ENCODE measurements at regions not wholly inside any gene's neighbourhood (a gene's known extent, or its start where the extent isn't known, plus 50 kb on each side); places are given as distances from the start of the nearest gene placed in this dataset.

DNA sequence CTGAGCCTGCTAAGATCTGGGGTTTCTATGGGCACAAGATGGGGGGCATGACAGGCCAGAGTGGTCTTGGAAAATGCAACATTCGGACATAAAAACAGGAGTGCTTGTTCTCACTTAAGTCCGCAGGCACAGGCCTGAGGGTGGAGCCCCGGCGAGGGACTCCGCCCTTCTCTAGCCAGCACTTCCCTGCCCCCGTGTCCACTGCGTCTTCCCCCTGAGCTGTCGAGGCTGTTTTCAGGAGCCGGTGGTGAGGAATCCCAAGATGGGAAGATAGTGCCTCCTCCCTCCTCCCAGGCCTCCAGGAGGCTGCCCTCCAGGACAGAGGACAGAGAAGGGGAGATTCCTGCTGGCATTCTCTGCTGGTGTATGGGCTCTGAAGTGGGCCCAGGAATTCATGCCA lies 105.2 kb downstream of the TLR5 start:
- H3K4me1 Mint-ChIP-seq = no peaks in the 10 kb centered on the region
- ATAC-seq (no peak), DNase-seq (no peak)
- Histone ChIP-seq H3K27me3 (ENCODE audit: control insufficient read depth, insufficient read depth, low read length) (no peaks in the 10 kb centered on the region), H3K36me3 (ENCODE audit: control insufficient read depth, insufficient read depth, low read length) (no peaks in the 10 kb centered on the region), H3K27ac (ENCODE audit: low read length) (no peak overlapping the region), H3K4me3 (ENCODE audit: low read length) (no peak overlapping the region), H3K4me1 (ENCODE audit: control insufficient read depth, insufficient read depth, low read length) (no peaks in the 10 kb centered on the region), H3K9me3 (ENCODE audit: control insufficient read depth, insufficient read depth, low read length) (no peaks in the 10 kb centered on the region)
- no peaks in the 10 kb centered on the region for H3K36me3 Mint-ChIP-seq
- H3K9me3 Mint-ChIP-seq = no peaks in the 10 kb centered on the region
- no peak overlapping the region for H3K4me3 Mint-ChIP-seq
- WGBS (ENCODE audit: insufficient coverage) = 79% methylated on average over 9 of the region's 9 CpGs
- no peak overlapping the region for H3K27ac Mint-ChIP-seq
- intact Hi-C loops (cut with micrococcal nuclease) = no loop called here
- TF ChIP-seq, protein P1, sequence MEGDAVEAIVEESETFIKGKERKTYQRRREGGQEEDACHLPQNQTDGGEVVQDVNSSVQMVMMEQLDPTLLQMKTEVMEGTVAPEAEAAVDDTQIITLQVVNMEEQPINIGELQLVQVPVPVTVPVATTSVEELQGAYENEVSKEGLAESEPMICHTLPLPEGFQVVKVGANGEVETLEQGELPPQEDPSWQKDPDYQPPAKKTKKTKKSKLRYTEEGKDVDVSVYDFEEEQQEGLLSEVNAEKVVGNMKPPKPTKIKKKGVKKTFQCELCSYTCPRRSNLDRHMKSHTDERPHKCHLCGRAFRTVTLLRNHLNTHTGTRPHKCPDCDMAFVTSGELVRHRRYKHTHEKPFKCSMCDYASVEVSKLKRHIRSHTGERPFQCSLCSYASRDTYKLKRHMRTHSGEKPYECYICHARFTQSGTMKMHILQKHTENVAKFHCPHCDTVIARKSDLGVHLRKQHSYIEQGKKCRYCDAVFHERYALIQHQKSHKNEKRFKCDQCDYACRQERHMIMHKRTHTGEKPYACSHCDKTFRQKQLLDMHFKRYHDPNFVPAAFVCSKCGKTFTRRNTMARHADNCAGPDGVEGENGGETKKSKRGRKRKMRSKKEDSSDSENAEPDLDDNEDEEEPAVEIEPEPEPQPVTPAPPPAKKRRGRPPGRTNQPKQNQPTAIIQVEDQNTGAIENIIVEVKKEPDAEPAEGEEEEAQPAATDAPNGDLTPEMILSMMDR (IDR thresholded peaks at IDR 0.05) = no peak
- H3K27me3 Mint-ChIP-seq (ENCODE audit: low read depth in 2 of 2) = peaks cover 9 to 12% of the 10 kb centered on the region in 2 donors

DNA sequence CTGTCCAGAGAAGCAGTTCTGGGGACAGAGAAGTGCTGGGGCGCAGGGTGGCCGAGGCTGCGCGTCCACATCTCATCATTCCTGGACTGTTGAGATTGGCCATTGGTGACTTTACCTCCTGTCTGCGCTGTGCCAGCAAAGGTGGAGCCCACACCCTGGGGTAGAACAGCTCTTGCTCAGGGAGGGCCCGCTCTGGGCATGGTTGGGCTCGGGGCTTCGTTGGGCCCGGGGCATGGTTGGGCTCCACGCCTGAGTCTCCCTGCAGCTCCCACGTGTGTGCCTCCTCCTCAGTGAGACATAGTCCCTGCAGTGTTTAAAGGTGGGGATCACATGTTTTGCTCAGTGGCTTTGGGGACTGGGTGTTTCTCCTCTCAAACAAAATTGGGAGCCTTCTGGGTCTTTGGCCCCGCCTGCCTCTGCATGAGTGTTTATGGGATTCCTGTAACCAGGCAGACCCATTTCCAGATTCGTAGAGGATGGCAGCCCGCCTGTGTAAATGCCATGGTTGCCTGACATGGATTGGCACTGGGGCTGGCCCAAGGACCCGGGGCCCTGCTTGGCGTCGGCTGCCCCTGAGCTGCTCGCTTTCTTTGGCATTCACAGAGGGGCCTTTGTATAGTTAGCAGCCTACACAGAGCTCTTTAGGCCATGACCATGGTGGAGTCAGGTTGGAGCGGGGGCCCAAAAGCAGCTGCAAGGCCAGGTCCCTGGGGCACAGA lies 104.6 kb downstream of the TLR5 start:
- WGBS (ENCODE audit: insufficient coverage) = 92% methylated on average over 19 of the region's 19 CpGs
- Mint-ChIP-seq H3K4me3 (no peak overlapping the region), H3K27ac (no peak overlapping the region), H3K9me3 (no peaks in the 10 kb centered on the region), H3K36me3 (no peaks in the 10 kb centered on the region), H3K27me3 (ENCODE audit: low read depth in 2 of 2) (peaks cover 9 to 12% of the 10 kb centered on the region in 2 donors), H3K4me1 (no peaks in the 10 kb centered on the region)
- no peaks in the 10 kb centered on the region for H3K4me1 ChIP-seq (ENCODE audit: control insufficient read depth, insufficient read depth, low read length)
- DNase-seq (no peak), ATAC-seq (no peak)
- H3K27ac ChIP-seq (ENCODE audit: low read length) = no peak overlapping the region
- H3K9me3 ChIP-seq (ENCODE audit: control insufficient read depth, insufficient read depth, low read length) = no peaks in the 10 kb centered on the region
- H3K27me3 ChIP-seq (ENCODE audit: control insufficient read depth, insufficient read depth, low read length) = no peaks in the 10 kb centered on the region
- H3K36me3 ChIP-seq (ENCODE audit: control insufficient read depth, insufficient read depth, low read length) = no peaks in the 10 kb centered on the region
- intact Hi-C loops (cut with micrococcal nuclease) = no loop called here
- H3K4me3 ChIP-seq (ENCODE audit: low read length) = no peak overlapping the region
- TF ChIP-seq, protein P1 (IDR thresholded peaks at IDR 0.05) = no peak

DNA sequence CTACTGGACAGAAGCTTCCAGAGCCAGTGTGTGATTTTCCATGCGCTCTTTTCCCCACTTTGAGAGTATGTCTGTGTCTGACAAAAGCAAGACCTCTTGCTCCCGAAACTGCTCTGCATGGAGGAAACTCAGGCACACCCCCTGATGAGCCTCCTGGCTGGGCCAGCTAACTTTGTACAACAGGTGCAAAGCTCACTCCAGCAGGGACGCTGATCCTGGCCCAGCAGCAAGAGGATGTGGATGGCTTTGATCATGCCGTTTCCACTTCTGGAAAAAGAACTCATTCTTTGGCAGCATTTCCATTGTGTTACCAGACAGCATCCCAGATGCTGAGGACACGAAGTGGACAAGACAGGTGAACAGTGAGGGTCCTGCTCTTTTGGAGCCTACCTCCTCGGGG lies 103.1 kb downstream of the TLR5 start:
- Histone ChIP-seq H3K4me3 (ENCODE audit: low read length) (no peak overlapping the region), H3K9me3 (ENCODE audit: control insufficient read depth, insufficient read depth, low read length) (no peaks in the 10 kb centered on the region), H3K36me3 (ENCODE audit: control insufficient read depth, insufficient read depth, low read length) (no peaks in the 10 kb centered on the region), H3K27ac (ENCODE audit: low read length) (no peak overlapping the region), H3K4me1 (ENCODE audit: control insufficient read depth, insufficient read depth, low read length) (no peaks in the 10 kb centered on the region), H3K27me3 (ENCODE audit: control insufficient read depth, insufficient read depth, low read length) (no peaks in the 10 kb centered on the region)
- no peaks in the 10 kb centered on the region for H3K9me3 Mint-ChIP-seq
- H3K27me3 Mint-ChIP-seq (ENCODE audit: low read depth in 2 of 2) = peaks cover 7 to 12% of the 10 kb centered on the region in 2 donors
- no peak overlapping the region for H3K27ac Mint-ChIP-seq
- H3K36me3 Mint-ChIP-seq = no peaks in the 10 kb centered on the region
- no peak for ATAC-seq
- 84% methylated on average over 5 of the region's 6 CpGs for WGBS (ENCODE audit: insufficient coverage)
- TF ChIP-seq, protein P1 (IDR thresholded peaks at IDR 0.05) = no peak
- intact Hi-C loops (cut with micrococcal nuclease) = no loop called here
- no peak overlapping the region for H3K4me3 Mint-ChIP-seq
- no peak for DNase-seq
- H3K4me1 Mint-ChIP-seq = no peaks in the 10 kb centered on the region

DNA sequence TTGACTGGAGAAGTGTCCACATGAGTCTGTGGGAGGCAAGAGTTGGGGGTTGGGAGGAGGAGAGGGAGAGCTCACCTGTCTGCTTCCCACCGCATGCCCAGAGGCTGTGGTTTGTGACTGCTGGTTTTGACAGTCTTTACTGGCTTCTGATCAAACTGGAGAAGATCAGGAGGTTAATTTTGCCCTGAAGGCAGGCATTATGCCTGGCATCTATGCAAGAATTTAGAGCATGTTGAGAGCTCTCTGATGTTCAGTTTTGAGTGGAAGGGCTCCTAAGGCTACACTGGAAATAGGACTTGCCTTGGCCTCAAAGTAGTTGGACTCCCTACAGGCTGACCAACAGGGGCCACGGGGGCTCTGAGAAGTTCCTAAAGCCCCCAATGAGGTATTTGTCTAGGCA lies 101.6 kb downstream of the TLR5 start:
- Mint-ChIP-seq H3K27ac (no peak overlapping the region), H3K36me3 (no peaks in the 10 kb centered on the region), H3K27me3 (ENCODE audit: low read depth in 2 of 2) (peaks cover 3 to 12% of the 10 kb centered on the region in 2 donors), H3K4me1 (no peaks in the 10 kb centered on the region), H3K9me3 (no peaks in the 10 kb centered on the region), H3K4me3 (no peak overlapping the region)
- intact Hi-C loops (cut with micrococcal nuclease) = no loop called here
- H3K4me1 ChIP-seq (ENCODE audit: control insufficient read depth, insufficient read depth, low read length) = no peaks in the 10 kb centered on the region
- H3K9me3 ChIP-seq (ENCODE audit: control insufficient read depth, insufficient read depth, low read length) = no peaks in the 10 kb centered on the region
- no peak for ATAC-seq
- no peaks in the 10 kb centered on the region for H3K27me3 ChIP-seq (ENCODE audit: control insufficient read depth, insufficient read depth, low read length)
- TF ChIP-seq, protein P1 (IDR thresholded peaks at IDR 0.05) = no peak
- no peak overlapping the region for H3K27ac ChIP-seq (ENCODE audit: low read length)
- H3K4me3 ChIP-seq (ENCODE audit: low read length) = no peak overlapping the region
- 61% methylated on average over 2 of the region's 2 CpGs for WGBS (ENCODE audit: insufficient coverage)
- no peak for DNase-seq
- no peaks in the 10 kb centered on the region for H3K36me3 ChIP-seq (ENCODE audit: control insufficient read depth, insufficient read depth, low read length)

Measured in natural killer cell (primary cell).